Testis (tissue), 2 donors: ENCODE measurements at regions not wholly inside any gene's neighbourhood (a gene's known extent, or its start where the extent isn't known, plus 50 kb on each side); places are given as distances from the start of the nearest gene placed in this dataset.

Source experiments
- CTCF ChIP-seq, 3 experiments: fragments of 450-650 bp in 2 of 3; fragments of 200-600 bp in 1 of 3; sonication (generic) in 1 of 3; IDR thresholded peaks; one replicate each; pipeline ENCODE4 v1.5.1; 2016 to 2019; ENCODE audit warnings: antibody characterized with exemption in 3 of 3, mild to moderate bottlenecking in 2 of 3, moderate library complexity in 1 of 3
- POLR2A ChIP-seq: fragments of 450-650 bp; IDR thresholded peaks from one replicate; pipeline ENCODE4 v1.6.1; 2017; ENCODE audit warnings: antibody characterized with exemption, mild to moderate bottlenecking, moderate library complexity

- TF ChIP-seq POLR2A (no peak), CTCF (IDR thresholded peaks at IDR 0.05) (no peak)
Observed at GRCh38 chr12:25051656-25052195, 102.8 kb upstream of the BCAT1 start.
